SK-N-SH (cell line): ENCODE measurements at regions not wholly inside any gene's neighbourhood (a gene's known extent, or its start where the extent isn't known, plus 50 kb on each side); places are given as distances from the start of the nearest gene placed in this dataset.

ENCODE experiments used
- CTCF ChIA-PET: fragments of 300-600, 350-600 bp; formaldehyde crosslinking; extraction: SDS; loops from one replicate; lab custom pipeline; 2021; lab: Yijun Ruan, JAX
- POLR2A ChIA-PET: fragments of 350-600 bp; sonication (Branson Sonifier 250); formaldehyde crosslinking; extraction: SDS; loops from one replicate; lab custom pipeline; 2020; ENCODE audit warnings: antibody characterized with exemption, inconsistent platforms; lab: Yijun Ruan, JAX
- DNase-seq: peaks from one replicate; pipeline ENCODE4 v3.0.0; 2012
- H2AFZ ChIP-seq: fragments of 200-600 bp; sonication (generic); 2 replicates; pipeline ENCODE4 v1.8.1; 2016; ENCODE audit warnings: antibody characterized with exemption, mild to moderate bottlenecking, low read depth
- H3F3A ChIP-seq: fragments of 200-600 bp; sonication (generic); replicated peaks from 2 replicates; pipeline ENCODE3; 2016; ENCODE audit warnings: antibody characterized with exemption, mild to moderate bottlenecking; ENCODE audit not compliant: insufficient read depth
- H3K27ac ChIP-seq, 2 experiments: fragments of 200-500 bp in 1 of 2; fragments of 200-600 bp in 1 of 2; sonication (Bioruptor generic) in 1 of 2; sonication (generic), shearing (Covaris generic) in 1 of 2; 2 replicates each; pipeline versions ENCODE4 v1.5.1 to v1.6.1; 2014 to 2016; ENCODE audit warnings: low read depth in 2 of 2, inconsistent platforms in 1 of 2, low read length in 1 of 2, mild to moderate bottlenecking in 1 of 2, mixed read lengths in 1 of 2
- H3K27me3 ChIP-seq: fragments of 200-600 bp; sonication (generic), shearing (Covaris generic); 2 replicates; pipeline ENCODE4 v1.6.1; 2016; ENCODE audit warnings: mixed run types; ENCODE audit not compliant: insufficient read depth
- H3K36me3 ChIP-seq, 2 experiments: fragments of 200-500 bp in 1 of 2; fragments of 200-600 bp in 1 of 2; sonication (Bioruptor generic) in 1 of 2; sonication (generic) in 1 of 2; replicated peaks in 1 of 2; 2 replicates each; pipeline versions ENCODE3 to v1.5.1; 2014 to 2016; ENCODE audit warnings: low read length in 1 of 2, mild to moderate bottlenecking in 1 of 2; ENCODE audit not compliant: insufficient read depth in 2 of 2, control insufficient read depth in 1 of 2
- H3K4me1 ChIP-seq, 2 experiments: fragments of 200-500 bp in 1 of 2; fragments of 200-600 bp in 1 of 2; sonication (Bioruptor generic) in 1 of 2; sonication (generic), shearing (Covaris generic) in 1 of 2; 2 replicates each; pipeline versions ENCODE4 v1.5.1 to v1.6.1; 2014 to 2016; ENCODE audit warnings: low read depth in 1 of 2, low read length in 1 of 2, mixed run types in 1 of 2; ENCODE audit not compliant: insufficient read depth in 2 of 2, control insufficient read depth in 1 of 2
- H3K4me2 ChIP-seq: fragments of 200-600 bp; sonication (generic), shearing (Covaris generic); 2 replicates; pipeline ENCODE4 v1.6.1; 2017; ENCODE audit warnings: mixed run types
- H3K4me3 ChIP-seq, 2 experiments: fragments of 200-500 bp in 1 of 2; fragments of 200-600 bp in 1 of 2; sonication (Bioruptor generic) in 1 of 2; sonication (generic), shearing (Covaris generic) in 1 of 2; 2 replicates each; pipeline versions ENCODE4 v1.5.1 to v1.8.1; 2014 to 2016; ENCODE audit warnings: low read depth in 2 of 2, inconsistent platforms in 1 of 2, low read length in 1 of 2, mild to moderate bottlenecking in 1 of 2, mixed read lengths in 1 of 2, moderate library complexity in 1 of 2
- H3K79me2 ChIP-seq: fragments of 200-600 bp; sonication (generic); 2 replicates; pipeline ENCODE4 v1.8.1; 2017; ENCODE audit warnings: mild to moderate bottlenecking; ENCODE audit not compliant: insufficient read depth
- H3K9ac ChIP-seq: fragments of 200-600 bp; sonication (generic); 2 replicates; pipeline ENCODE4 v1.6.1; 2017; ENCODE audit warnings: mixed run types
- H3K9me2 ChIP-seq: fragments of 200-600 bp; sonication (generic); 2 replicates; pipeline ENCODE4 v1.6.1; 2017; ENCODE audit warnings: mixed run types
- H3K9me3 ChIP-seq: fragments of 200-600 bp; sonication (generic); 2 replicates; pipeline ENCODE4 v1.6.1; 2017; ENCODE audit warnings: mixed run types, mild to moderate bottlenecking, moderate library complexity
- H4K20me1 ChIP-seq: fragments of 200-600 bp; sonication (generic); 2 replicates; pipeline ENCODE4 v1.6.1; 2017; ENCODE audit warnings: mild to moderate bottlenecking, mixed run types; ENCODE audit not compliant: insufficient read depth
- JUND ChIP-seq: IDR thresholded peaks from 2 replicates; pipeline ENCODE4 v1.4.0; 2012
- MEF2A ChIP-seq: IDR thresholded peaks from 2 replicates; pipeline ENCODE4 v1.4.0; 2012; ENCODE audit warnings: low read depth, borderline replicate concordance
- RXRA ChIP-seq: IDR thresholded peaks from 2 replicates; pipeline ENCODE4 v1.4.0; 2012; ENCODE audit warnings: low read depth, mild to moderate bottlenecking, borderline replicate concordance
- WGBS: methylation state at CpG from one replicate; pipeline ENCODE4 v1.1.6; 2017; ENCODE audit warnings: low lambda C conversion rate; 5-methylcytosine and 5-hydroxymethylcytosine counted together
- TF ChIP-seq, protein P1 (sequence below): fragments of 150-350 bp; IDR thresholded peaks from 2 replicates; pipeline ENCODE4 v1.6.1; 2016; ENCODE audit warnings: mild to moderate bottlenecking, low read depth, low read length
- TF ChIP-seq, protein P2 (sequence below): IDR thresholded peaks from 2 replicates; pipeline ENCODE4 v1.4.0; 2012; ENCODE audit warnings: low read depth, borderline replicate concordance
- TF ChIP-seq, protein P3 (sequence below): IDR thresholded peaks from 2 replicates; pipeline ENCODE4 v1.4.0; 2012; ENCODE audit warnings: low read depth
- TF ChIP-seq, protein P4 (sequence below): IDR thresholded peaks from 2 replicates; pipeline ENCODE4 v1.4.0; 2012; ENCODE audit warnings: low read depth, borderline replicate concordance
- TF ChIP-seq, protein P5 (sequence below): fragments of 150-350 bp; IDR thresholded peaks from 2 replicates; pipeline ENCODE4 v1.6.1; 2017; ENCODE audit warnings: antibody characterized with exemption, low read length, low read depth, borderline replicate concordance

DNA sequence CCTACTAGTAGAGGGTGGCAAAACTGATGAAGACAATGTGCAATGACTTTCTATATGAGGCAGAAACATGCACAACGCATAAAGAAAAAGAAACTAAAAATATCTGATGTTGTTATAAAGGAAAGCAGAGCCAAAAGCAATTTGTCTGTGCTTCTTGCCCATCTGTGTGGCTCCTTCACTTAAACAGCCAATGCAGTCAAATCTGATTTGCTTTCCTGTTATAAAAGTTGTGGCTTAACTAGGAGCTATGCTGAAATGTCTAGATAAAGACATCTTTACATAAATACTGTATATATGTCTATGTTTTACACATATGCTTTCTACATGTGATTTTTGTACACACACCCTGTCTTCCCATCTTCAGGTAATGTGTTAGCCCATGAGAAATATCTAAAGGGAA lies 508.2 kb downstream of the CETN3 start (continued):
- TF ChIP-seq, protein P1, sequence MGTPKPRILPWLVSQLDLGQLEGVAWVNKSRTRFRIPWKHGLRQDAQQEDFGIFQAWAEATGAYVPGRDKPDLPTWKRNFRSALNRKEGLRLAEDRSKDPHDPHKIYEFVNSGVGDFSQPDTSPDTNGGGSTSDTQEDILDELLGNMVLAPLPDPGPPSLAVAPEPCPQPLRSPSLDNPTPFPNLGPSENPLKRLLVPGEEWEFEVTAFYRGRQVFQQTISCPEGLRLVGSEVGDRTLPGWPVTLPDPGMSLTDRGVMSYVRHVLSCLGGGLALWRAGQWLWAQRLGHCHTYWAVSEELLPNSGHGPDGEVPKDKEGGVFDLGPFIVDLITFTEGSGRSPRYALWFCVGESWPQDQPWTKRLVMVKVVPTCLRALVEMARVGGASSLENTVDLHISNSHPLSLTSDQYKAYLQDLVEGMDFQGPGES: no peak
- no peak for TF ChIP-seq MEF2A

DNA sequence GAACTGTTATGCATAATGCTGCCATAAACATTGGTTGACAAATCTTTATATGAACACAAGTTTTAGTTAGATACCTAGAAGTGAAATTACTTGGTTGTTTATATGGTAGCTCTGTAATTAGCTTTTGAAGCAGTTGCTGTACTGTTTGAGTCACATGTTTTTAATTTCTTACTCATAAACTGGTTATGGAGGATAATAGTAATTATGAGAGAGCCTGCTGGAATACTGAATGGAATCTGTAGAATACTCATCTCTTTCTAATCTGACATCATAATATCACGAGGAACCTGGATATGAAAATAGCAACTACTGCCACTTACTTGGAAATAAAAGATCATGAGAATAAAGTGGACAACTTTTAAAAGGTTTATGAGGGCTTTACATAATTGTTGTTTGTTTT lies 509.2 kb downstream of the CETN3 start:
- Histone ChIP-seq H2AFZ (0 out of 2 replicates have a peak overlapping the region, but pooled peaks have one; percentile 48), H3K27ac (no peak overlapping the region), H4K20me1 (no peaks in the 10 kb centered on the region), H3K9me2 (no peaks in the 10 kb centered on the region), H3K27me3 (no peaks in the 10 kb centered on the region), H3K79me2 (no peaks in the 10 kb centered on the region), H3K4me3 (no peak overlapping the region), H3K36me3 (no peaks in the 10 kb centered on the region), H3K4me1 (no peaks in the 10 kb centered on the region; a peak in 1 of 4 replicates), H3K9me3 (no peaks in the 10 kb centered on the region; the same call in 1 of the 2 replicates), H3K4me2 (no peak overlapping the region), H3F3A (no peaks in the 10 kb centered on the region), H3K9ac (no peak overlapping the region)
- CTCF ChIA-PET: no interaction called here
- no peak for DNase-seq
- TF ChIP-seq, protein P2, sequence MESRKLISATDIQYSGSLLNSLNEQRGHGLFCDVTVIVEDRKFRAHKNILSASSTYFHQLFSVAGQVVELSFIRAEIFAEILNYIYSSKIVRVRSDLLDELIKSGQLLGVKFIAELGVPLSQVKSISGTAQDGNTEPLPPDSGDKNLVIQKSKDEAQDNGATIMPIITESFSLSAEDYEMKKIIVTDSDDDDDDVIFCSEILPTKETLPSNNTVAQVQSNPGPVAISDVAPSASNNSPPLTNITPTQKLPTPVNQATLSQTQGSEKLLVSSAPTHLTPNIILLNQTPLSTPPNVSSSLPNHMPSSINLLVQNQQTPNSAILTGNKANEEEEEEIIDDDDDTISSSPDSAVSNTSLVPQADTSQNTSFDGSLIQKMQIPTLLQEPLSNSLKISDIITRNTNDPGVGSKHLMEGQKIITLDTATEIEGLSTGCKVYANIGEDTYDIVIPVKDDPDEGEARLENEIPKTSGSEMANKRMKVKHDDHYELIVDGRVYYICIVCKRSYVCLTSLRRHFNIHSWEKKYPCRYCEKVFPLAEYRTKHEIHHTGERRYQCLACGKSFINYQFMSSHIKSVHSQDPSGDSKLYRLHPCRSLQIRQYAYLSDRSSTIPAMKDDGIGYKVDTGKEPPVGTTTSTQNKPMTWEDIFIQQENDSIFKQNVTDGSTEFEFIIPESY: no peak
- no peak for TF ChIP-seq JUND
- TF ChIP-seq, protein P3, sequence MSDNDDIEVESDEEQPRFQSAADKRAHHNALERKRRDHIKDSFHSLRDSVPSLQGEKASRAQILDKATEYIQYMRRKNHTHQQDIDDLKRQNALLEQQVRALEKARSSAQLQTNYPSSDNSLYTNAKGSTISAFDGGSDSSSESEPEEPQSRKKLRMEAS: no peak
- TF ChIP-seq RXRA: no peak
- TF ChIP-seq, protein P4, sequence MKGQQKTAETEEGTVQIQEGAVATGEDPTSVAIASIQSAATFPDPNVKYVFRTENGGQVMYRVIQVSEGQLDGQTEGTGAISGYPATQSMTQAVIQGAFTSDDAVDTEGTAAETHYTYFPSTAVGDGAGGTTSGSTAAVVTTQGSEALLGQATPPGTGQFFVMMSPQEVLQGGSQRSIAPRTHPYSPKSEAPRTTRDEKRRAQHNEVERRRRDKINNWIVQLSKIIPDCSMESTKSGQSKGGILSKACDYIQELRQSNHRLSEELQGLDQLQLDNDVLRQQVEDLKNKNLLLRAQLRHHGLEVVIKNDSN: no peak
- POLR2A ChIA-PET: no interaction called here
- 25% methylated on average over 1 of the region's 1 CpG for WGBS

DNA sequence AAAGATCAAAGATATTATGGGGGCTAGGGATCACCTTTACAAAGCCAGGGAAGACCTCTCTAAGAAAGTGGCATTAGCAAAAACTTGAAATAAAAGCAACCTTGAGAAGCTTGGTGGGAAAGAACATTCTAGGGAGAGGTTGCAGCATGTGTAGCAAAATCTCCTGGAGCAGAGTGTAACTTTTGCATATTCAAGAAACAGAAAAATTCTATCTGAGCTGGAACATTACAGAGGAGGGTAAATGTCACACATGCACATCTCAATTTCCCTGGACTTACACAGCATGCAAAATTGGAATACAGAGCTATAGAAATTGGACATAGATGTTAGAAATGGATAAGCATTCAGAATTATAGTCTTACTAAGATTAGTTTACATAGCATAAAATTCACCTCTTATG lies 510.0 kb downstream of the CETN3 start:
- Histone ChIP-seq H3K4me2 (no peak overlapping the region), H3K79me2 (no peaks in the 10 kb centered on the region), H3K4me3 (no peak overlapping the region), H4K20me1 (no peaks in the 10 kb centered on the region), H3K9me3 (no peaks in the 10 kb centered on the region; the same call in 1 of the 2 replicates), H2AFZ (0 out of 2 replicates have a peak overlapping the region, but pooled peaks have one; percentile 48), H3K27me3 (no peaks in the 10 kb centered on the region), H3K9ac (no peak overlapping the region), H3K36me3 (peaks cover 0 to 3% of the 10 kb centered on the region in 2 experiments), H3K4me1 (no peaks in the 10 kb centered on the region; a peak in 1 of 4 replicates), H3K9me2 (no peaks in the 10 kb centered on the region), H3K27ac (no peak overlapping the region), H3F3A (no peaks in the 10 kb centered on the region)
- TF ChIP-seq, protein P5, sequence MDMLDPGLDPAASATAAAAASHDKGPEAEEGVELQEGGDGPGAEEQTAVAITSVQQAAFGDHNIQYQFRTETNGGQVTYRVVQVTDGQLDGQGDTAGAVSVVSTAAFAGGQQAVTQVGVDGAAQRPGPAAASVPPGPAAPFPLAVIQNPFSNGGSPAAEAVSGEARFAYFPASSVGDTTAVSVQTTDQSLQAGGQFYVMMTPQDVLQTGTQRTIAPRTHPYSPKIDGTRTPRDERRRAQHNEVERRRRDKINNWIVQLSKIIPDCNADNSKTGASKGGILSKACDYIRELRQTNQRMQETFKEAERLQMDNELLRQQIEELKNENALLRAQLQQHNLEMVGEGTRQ: no peak
- ChIA-PET POLR2A (no interaction called here), CTCF (no interaction called here)
- DNase-seq: no peak
